ENCODE measurements at regions not wholly inside any gene's neighbourhood (a gene's known extent, or its start where the extent isn't known, plus 50 kb on each side); places are given as distances from the start of the nearest gene placed in this dataset.

DNA sequence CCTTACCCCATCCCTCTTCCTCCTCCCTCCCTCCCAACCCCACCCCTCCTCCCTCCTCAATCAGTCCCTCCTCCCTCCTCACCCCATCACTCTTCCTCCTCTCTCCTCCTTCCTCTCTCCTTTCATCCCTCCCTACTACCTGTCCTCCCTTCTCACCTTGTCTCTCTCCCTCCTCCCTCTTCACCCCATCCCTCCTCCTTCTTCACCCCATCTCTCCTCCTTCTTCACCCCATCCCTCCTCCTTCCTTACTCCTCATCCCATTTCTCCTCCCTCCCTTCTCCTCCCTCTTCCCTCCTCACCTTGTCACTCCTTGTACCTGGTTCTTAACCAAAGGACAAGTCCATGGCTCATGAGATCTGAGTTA is 222.4 kb downstream of the TTLL2 start:
- Histone ChIP-seq H3K27ac (peak overlapping the region in 3 of 4 donors; percentile 42 to 77 (median 77)), H3K9me3 (no peaks in the 10 kb centered on the region), H3K4me3 (no peak overlapping the region), H3K4me1 (peaks cover 0 to 6% (median 0%) of the 10 kb centered on the region in 3 donors), H3K27me3 (no peaks in the 10 kb centered on the region), H3K36me3 (no peaks in the 10 kb centered on the region)
- TF ChIP-seq, protein P1, sequence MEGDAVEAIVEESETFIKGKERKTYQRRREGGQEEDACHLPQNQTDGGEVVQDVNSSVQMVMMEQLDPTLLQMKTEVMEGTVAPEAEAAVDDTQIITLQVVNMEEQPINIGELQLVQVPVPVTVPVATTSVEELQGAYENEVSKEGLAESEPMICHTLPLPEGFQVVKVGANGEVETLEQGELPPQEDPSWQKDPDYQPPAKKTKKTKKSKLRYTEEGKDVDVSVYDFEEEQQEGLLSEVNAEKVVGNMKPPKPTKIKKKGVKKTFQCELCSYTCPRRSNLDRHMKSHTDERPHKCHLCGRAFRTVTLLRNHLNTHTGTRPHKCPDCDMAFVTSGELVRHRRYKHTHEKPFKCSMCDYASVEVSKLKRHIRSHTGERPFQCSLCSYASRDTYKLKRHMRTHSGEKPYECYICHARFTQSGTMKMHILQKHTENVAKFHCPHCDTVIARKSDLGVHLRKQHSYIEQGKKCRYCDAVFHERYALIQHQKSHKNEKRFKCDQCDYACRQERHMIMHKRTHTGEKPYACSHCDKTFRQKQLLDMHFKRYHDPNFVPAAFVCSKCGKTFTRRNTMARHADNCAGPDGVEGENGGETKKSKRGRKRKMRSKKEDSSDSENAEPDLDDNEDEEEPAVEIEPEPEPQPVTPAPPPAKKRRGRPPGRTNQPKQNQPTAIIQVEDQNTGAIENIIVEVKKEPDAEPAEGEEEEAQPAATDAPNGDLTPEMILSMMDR (IDR thresholded peaks at IDR 0.05) = no peak
- intact Hi-C loops (cut with DNase I) = no loop called here
- no peak for FAIRE-seq
- no peak for DNase-seq
- ATAC-seq = no peak

DNA sequence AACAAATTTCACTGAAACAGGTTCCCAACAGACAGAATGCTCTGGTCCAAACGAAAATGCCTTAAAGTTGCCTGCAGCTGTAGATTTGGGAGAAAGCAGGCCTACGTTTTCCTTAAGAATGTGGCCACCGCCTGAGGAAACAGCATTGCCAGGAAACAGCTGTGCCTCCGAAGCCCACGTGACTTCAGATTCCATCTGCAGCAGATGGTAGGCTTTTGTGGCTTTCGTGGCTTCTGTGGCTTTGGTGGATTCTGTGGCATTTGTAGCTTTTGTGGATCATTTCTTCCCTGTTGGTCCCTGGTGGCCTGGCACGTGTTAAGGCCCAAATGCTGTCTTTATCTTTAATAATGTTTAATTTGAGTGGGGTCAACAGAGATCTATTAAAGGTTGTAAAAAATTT is 222.9 kb downstream of the TTLL2 start:
- intact Hi-C loops (cut with DNase I) = no loop called here
- DNase-seq (no peak), FAIRE-seq (no peak), ATAC-seq (no peak)
- Histone ChIP-seq H3K4me1 (peaks cover 0 to 6% (median 0%) of the 10 kb centered on the region in 3 donors), H3K4me3 (no peak overlapping the region), H3K27ac (peak overlapping the region in 1 of 4 donors; percentile 77), H3K9me3 (no peaks in the 10 kb centered on the region), H3K27me3 (no peaks in the 10 kb centered on the region), H3K36me3 (no peaks in the 10 kb centered on the region)
- TF ChIP-seq, protein P1 (IDR thresholded peaks at IDR 0.05) = no peak
- WGBS, 2 donors = 63 to 73% methylated on average over 7 of the region's 7 CpGs

DNA sequence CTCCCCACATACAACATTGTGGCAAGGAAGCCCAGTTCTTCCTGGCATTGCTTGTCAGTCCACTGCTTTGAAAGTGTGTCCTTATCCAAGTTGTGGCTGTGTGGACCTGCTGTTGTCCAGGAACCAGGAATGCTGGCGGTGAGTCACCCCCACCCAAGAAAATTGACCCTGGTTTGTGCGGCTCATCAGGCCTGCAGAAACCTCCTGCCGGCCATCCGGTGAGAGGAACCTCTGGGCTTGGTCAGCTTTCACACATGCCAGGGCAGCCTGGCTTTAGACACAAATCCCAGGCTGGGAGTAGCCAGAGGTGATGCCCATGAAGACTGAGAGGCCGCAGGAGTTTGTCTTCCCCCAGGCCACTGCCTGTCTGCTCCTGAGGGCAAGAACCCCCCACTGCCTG is 223.6 kb downstream of the TTLL2 start:
- no peak overlapping the region for H3K27ac ChIP-seq
- intact Hi-C loops (cut with DNase I) = no loop called here
- H3K4me3 ChIP-seq = no peak overlapping the region
- no peaks in the 10 kb centered on the region for H3K27me3 ChIP-seq
- no peak for ATAC-seq
- peaks cover 0 to 6% (median 0%) of the 10 kb centered on the region in 3 donors for H3K4me1 ChIP-seq
- 77 to 98% methylated on average over 5 of the region's 5 CpGs for WGBS, 2 donors
- H3K9me3 ChIP-seq = no peaks in the 10 kb centered on the region
- no peak for FAIRE-seq
- no peaks in the 10 kb centered on the region for H3K36me3 ChIP-seq
- no peak for DNase-seq
- TF ChIP-seq, protein P1 (IDR thresholded peaks at IDR 0.05) = no peak

DNA sequence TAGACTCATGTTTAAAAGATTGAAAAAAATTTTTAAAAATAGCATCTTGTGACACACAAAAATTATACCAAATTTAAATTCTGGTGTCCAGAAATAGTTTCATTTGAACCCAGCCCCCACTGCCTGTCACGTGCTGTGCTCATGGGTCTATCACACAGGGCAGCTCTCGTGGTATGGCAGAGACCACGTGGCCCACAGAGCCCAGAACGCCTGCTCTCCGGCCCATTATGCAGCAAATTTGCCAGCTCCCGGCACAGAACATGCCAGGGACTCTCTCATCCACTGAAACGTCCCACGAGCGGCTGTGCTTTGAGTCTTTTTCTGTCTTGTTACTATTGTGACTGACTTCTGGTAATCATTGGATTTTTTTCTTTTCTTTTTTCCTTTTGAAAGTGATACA is 224.3 kb downstream of the TTLL2 start:
- 90 to 96% methylated on average over 9 of the region's 9 CpGs for WGBS, 2 donors
- Histone ChIP-seq H3K27me3 (no peaks in the 10 kb centered on the region), H3K4me3 (no peak overlapping the region), H3K27ac (no peak overlapping the region), H3K9me3 (no peaks in the 10 kb centered on the region), H3K4me1 (peaks cover 0 to 6% (median 0%) of the 10 kb centered on the region in 3 donors), H3K36me3 (no peaks in the 10 kb centered on the region)
- no peak for FAIRE-seq
- intact Hi-C loops (cut with DNase I) = no loop called here
- ATAC-seq = no peak
- no peak for DNase-seq
- TF ChIP-seq, protein P1 (IDR thresholded peaks at IDR 0.05) = no peak

DNA sequence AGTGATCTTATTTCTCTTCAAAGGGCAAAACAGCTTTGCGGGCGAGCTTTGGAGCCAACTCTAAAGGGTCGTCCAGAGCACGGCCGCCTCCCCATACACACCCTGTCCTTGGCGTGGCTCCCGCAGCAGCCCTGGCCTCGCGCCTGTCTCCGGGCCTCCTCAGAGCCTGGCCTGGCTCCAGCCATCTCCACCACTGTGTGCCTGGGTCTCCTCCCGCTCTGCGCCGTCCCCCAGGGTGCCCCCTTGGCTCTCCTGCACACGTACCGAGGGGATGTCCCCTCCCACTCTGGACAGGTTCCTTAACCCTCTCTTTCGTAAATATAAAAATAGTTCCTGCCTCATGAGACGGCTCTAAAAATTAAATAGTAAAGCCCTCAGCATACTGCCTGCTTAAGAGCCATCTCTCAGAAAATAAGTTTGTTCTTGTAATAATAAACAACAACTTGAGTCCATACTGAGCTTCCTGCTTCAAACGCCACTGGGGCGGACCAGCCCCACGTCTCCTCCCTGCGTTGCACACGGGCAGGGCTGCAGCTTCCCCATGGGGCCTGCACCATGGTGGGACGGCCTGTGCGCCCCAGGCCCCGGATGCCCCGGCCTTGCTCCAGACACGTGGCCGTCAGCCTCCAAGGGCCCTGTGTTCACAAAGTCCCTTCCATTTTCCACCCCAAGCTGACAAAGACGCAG is 226.2 kb downstream of the TTLL2 start:
- 48 to 56% methylated on average over 29 of the region's 29 CpGs for WGBS, 2 donors
- TF ChIP-seq, protein P1 (IDR thresholded peaks at IDR 0.05) = no peak
- no peaks in the 10 kb centered on the region for H3K27me3 ChIP-seq
- no peaks in the 10 kb centered on the region for H3K9me3 ChIP-seq
- FAIRE-seq = no peak
- ATAC-seq = peak in 3 of 4 donors; percentile 13 to 51 (median 25)
- peak in 5 of 6 donors; percentile 45 to 81 (median 68) for DNase-seq
- no peak overlapping the region for H3K4me3 ChIP-seq
- H3K27ac ChIP-seq = no peak overlapping the region
- peaks cover 0 to 5% (median 0%) of the 10 kb centered on the region in 3 donors for H3K4me1 ChIP-seq
- H3K36me3 ChIP-seq = no peaks in the 10 kb centered on the region
- intact Hi-C loops (cut with DNase I) = no loop called here
